ENCODE measurements at regions not wholly inside any gene's neighbourhood (a gene's known extent, or its start where the extent isn't known, plus 50 kb on each side); places are given as distances from the start of the nearest gene placed in this dataset.

GRCh38 chr14:39957290-39957689 is 525.1 kb upstream of the FBXO33 start:
- no peaks in the 10 kb centered on the region for H3K4me1 ChIP-seq
- ChIA-PET POLR2A (no interaction called here), CTCF (no interaction called here)
- H3K9me3 ChIP-seq: no peaks in the 10 kb centered on the region
- no peak overlapping the region for H3K4me3 ChIP-seq
- 1% methylated on average over 3 of the region's 3 CpGs for WGBS (ENCODE audit: missing lambda C conversion rate)
- no peak overlapping the region for H3K27ac ChIP-seq
- TF ChIP-seq BCL3 (IDR thresholded peaks at IDR 0.05) (no peak), CHD2 (IDR thresholded peaks at IDR 0.05; ENCODE audit: low read length, partially characterized antibody) (no peak), ZC3H11A (IDR thresholded peaks at IDR 0.05) (no peak), ESRRA (IDR thresholded peaks at IDR 0.05; ENCODE audit: borderline replicate concordance, low read length) (no peak), ZSCAN20 (CRISPR knock-in tag; IDR thresholded peaks at IDR 0.05) (no peak), TP53 (CRISPR knock-in tag; IDR thresholded peaks at IDR 0.05) (no peak), PHF8 (IDR thresholded peaks at IDR 0.05; ENCODE audit: borderline replicate concordance, low read depth) (no peak), ATOH8 (CRISPR knock-in tag; IDR thresholded peaks at IDR 0.05; ENCODE audit: low read depth) (no peak), FOSL2 (IDR thresholded peaks at IDR 0.05) (no peak), FOSL2 (CRISPR knock-in tag; IDR thresholded peaks at IDR 0.05) (no peak), KDM1A (IDR thresholded peaks at IDR 0.05; ENCODE audit: low read depth) (no peak), EP300 (IDR thresholded peaks at IDR 0.05) (no peak), CEBPB (IDR thresholded peaks at IDR 0.05) (no peak), GATA3 (IDR thresholded peaks at IDR 0.05; ENCODE audit: borderline replicate concordance) (no peak), CBX2 (IDR thresholded peaks at IDR 0.05; ENCODE audit: borderline replicate concordance, low read depth) (no peak), ZFP36 (IDR thresholded peaks at IDR 0.05; ENCODE audit: borderline replicate concordance, partially characterized antibody) (no peak), EHF (CRISPR knock-in tag; IDR thresholded peaks at IDR 0.05) (no peak)
- TF ChIP-seq, protein P1, sequence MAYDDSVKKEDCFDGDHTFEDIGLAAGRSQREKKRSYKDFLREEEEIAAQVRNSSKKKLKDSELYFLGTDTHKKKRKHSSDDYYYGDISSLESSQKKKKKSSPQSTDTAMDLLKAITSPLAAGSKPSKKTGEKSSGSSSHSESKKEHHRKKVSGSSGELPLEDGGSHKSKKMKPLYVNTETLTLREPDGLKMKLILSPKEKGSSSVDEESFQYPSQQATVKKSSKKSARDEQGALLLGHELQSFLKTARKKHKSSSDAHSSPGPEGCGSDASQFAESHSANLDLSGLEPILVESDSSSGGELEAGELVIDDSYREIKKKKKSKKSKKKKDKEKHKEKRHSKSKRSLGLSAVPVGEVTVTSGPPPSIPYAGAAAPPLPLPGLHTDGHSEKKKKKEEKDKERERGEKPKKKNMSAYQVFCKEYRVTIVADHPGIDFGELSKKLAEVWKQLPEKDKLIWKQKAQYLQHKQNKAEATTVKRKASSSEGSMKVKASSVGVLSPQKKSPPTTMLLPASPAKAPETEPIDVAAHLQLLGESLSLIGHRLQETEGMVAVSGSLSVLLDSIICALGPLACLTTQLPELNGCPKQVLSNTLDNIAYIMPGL (CRISPR knock-in tag; IDR thresholded peaks at IDR 0.05; ENCODE audit: borderline replicate concordance): no peak
- TF ChIP-seq, protein P2, sequence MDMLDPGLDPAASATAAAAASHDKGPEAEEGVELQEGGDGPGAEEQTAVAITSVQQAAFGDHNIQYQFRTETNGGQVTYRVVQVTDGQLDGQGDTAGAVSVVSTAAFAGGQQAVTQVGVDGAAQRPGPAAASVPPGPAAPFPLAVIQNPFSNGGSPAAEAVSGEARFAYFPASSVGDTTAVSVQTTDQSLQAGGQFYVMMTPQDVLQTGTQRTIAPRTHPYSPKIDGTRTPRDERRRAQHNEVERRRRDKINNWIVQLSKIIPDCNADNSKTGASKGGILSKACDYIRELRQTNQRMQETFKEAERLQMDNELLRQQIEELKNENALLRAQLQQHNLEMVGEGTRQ (IDR thresholded peaks at IDR 0.05): no peak
- no peak for ATAC-seq
- no peak for FAIRE-seq
- H3K4me2 ChIP-seq: no peak overlapping the region
- no peak for DNase-seq (ENCODE audit: low read depth in 1 of 2, low spot score in 1 of 2)

DNA sequence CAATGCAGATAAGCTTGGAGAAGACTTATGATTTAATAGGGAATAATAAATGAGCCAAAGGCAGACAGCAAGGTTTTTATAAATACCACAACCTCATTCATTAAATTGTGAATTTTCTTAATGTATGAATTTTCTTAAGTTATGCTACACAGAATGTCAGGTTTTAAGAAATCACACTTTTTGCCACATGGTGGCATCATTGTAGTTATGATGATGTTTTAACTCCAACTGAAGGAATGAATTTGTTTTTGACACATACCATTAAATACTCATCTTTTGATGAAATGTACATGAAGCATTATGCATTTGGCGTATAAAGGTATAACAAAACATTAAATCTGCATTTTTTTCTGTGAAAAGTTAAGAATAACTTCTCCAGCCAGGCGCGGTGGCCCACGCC is 524.1 kb upstream of the FBXO33 start:
- TF ChIP-seq SMC3 (IDR thresholded peaks at IDR 0.05) (no peak), BCL3 (IDR thresholded peaks at IDR 0.05) (no peak), PHF8 (IDR thresholded peaks at IDR 0.05; ENCODE audit: borderline replicate concordance, low read depth) (no peak), RCOR1 (IDR thresholded peaks at IDR 0.05; ENCODE audit: low read depth, low read length) (no peak), MAFK (IDR thresholded peaks at IDR 0.05; ENCODE audit: partially characterized antibody) (no peak)
- Histone ChIP-seq H3K4me2 (no peak overlapping the region), H3K9me3 (no peaks in the 10 kb centered on the region), H3K27ac (no peak overlapping the region), H3K4me1 (no peaks in the 10 kb centered on the region), H3K4me3 (no peak overlapping the region)
- ChIA-PET CTCF (no interaction called here), POLR2A (no interaction called here)
- FAIRE-seq (peak; percentile 59), ATAC-seq (no peak), DNase-seq (ENCODE audit: low read depth in 1 of 2, low spot score in 1 of 2) (peak in 1 of 2 experiments; percentile 9)
- WGBS (ENCODE audit: missing lambda C conversion rate): 41% methylated on average over 4 of the region's 4 CpGs

Measured in A549 (cell line).